Muscle of leg (tissue), 3 donors: ENCODE measurements at regions not wholly inside any gene's neighbourhood (a gene's known extent, or its start where the extent isn't known, plus 50 kb on each side); places are given as distances from the start of the nearest gene placed in this dataset.

Experiments used
- DNase-seq: peaks from one replicate; pipeline ENCODE4 v3.0.0; 2013
- H3K27ac ChIP-seq: one replicate; pipeline ENCODE4 v1.5.1; 2013; ENCODE audit warnings: mild to moderate bottlenecking, low read length, control low read depth
- H3K27me3 ChIP-seq: one replicate; pipeline ENCODE4 v1.6.1; 2013; ENCODE audit warnings: low read length; ENCODE audit not compliant: control insufficient read depth, insufficient read depth
- H3K36me3 ChIP-seq: one replicate; pipeline ENCODE4 v1.6.1; 2013; ENCODE audit warnings: low read length; ENCODE audit not compliant: control insufficient read depth, insufficient read depth
- H3K4me1 ChIP-seq: one replicate; pipeline ENCODE4 v1.6.1; 2013; ENCODE audit warnings: low read length; ENCODE audit not compliant: control insufficient read depth, insufficient read depth
- H3K4me3 ChIP-seq: one replicate; pipeline ENCODE4 v1.5.1; 2013; ENCODE audit warnings: low read length, control low read depth
- H3K9me3 ChIP-seq: replicated peaks from 2 replicates; pipeline ENCODE4 v1.6.1; 2013; ENCODE audit warnings: low read depth, low read length; ENCODE audit not compliant: control insufficient read depth
- WGBS: methylation state at CpG from one replicate; pipeline ENCODE4 v1.1.5; 2013; ENCODE audit warnings: missing lambda C conversion rate; ENCODE audit not compliant: insufficient coverage; 5-methylcytosine and 5-hydroxymethylcytosine counted together

- Histone ChIP-seq H3K9me3 (no peaks in the 10 kb centered on the region), H3K27me3 (peaks cover 9% of the 10 kb centered on the region), H3K4me1 (no peaks in the 10 kb centered on the region), H3K36me3 (no peaks in the 10 kb centered on the region), H3K4me3 (no peak overlapping the region), H3K27ac (no peak overlapping the region)
- no peak for DNase-seq
- 48% methylated on average over 6 of the region's 17 CpGs for WGBS
These were observed 122.0 kb upstream of the SOX14 start for GRCh38 chr3:137641879-137642704.

- 13% methylated on average over 7 of the region's 10 CpGs for WGBS
- Histone ChIP-seq H3K36me3 (no peaks in the 10 kb centered on the region), H3K4me1 (no peaks in the 10 kb centered on the region), H3K4me3 (no peak overlapping the region), H3K27me3 (peaks cover 9% of the 10 kb centered on the region), H3K27ac (no peak overlapping the region), H3K9me3 (no peaks in the 10 kb centered on the region)
- DNase-seq, result no peak
These were observed 121.3 kb upstream of the SOX14 start for GRCh38 chr3:137642831-137643230.

GRCh38 chr3:137647179-137647578 lies 116.9 kb upstream of the SOX14 start:
- WGBS, result 12% methylated on average over 3 of the region's 5 CpGs
- H3K27ac ChIP-seq, result no peak overlapping the region
- no peak overlapping the region for H3K4me3 ChIP-seq
- H3K4me1 ChIP-seq, result no peaks in the 10 kb centered on the region
- no peaks in the 10 kb centered on the region for H3K9me3 ChIP-seq
- peaks cover 8% of the 10 kb centered on the region for H3K27me3 ChIP-seq
- no peaks in the 10 kb centered on the region for H3K36me3 ChIP-seq
- no peak for DNase-seq

GRCh38 chr3:137669519-137670060 lies 94.5 kb upstream of the SOX14 start:
- Histone ChIP-seq H3K9me3 (peaks cover 4% of the 10 kb centered on the region), H3K4me1 (no peaks in the 10 kb centered on the region), H3K27me3 (no peaks in the 10 kb centered on the region), H3K4me3 (no peak overlapping the region), H3K27ac (no peak overlapping the region), H3K36me3 (no peaks in the 10 kb centered on the region)
- no CpG with 5 or more reads among the region's 2 CpGs for WGBS
- DNase-seq, result no peak

- Histone ChIP-seq H3K27ac (no peak overlapping the region), H3K4me3 (no peak overlapping the region), H3K4me1 (no peaks in the 10 kb centered on the region), H3K9me3 (no peaks in the 10 kb centered on the region), H3K27me3 (no peaks in the 10 kb centered on the region), H3K36me3 (no peaks in the 10 kb centered on the region)
- WGBS, result 83% methylated on average over 2 of the region's 4 CpGs
- DNase-seq, result no peak
These were observed 76.8 kb upstream of the SOX14 start for GRCh38 chr3:137687181-137687879.

GRCh38 chr3:137692803-137693431 lies 71.2 kb upstream of the SOX14 start:
- DNase-seq, result no peak
- H3K4me1 ChIP-seq, result no peaks in the 10 kb centered on the region
- H3K27me3 ChIP-seq, result no peaks in the 10 kb centered on the region
- no peaks in the 10 kb centered on the region for H3K9me3 ChIP-seq
- H3K27ac ChIP-seq, result no peak overlapping the region
- H3K4me3 ChIP-seq, result no peak overlapping the region
- no peaks in the 10 kb centered on the region for H3K36me3 ChIP-seq
- WGBS, result 35% methylated on average over 4 of the region's 6 CpGs

- DNase-seq, result no peak
- H3K9me3 ChIP-seq, result no peaks in the 10 kb centered on the region
- WGBS, result no CpG with 5 or more reads among the region's 2 CpGs
- no peak overlapping the region for H3K27ac ChIP-seq
- H3K36me3 ChIP-seq, result no peaks in the 10 kb centered on the region
- H3K27me3 ChIP-seq, result no peaks in the 10 kb centered on the region
- no peaks in the 10 kb centered on the region for H3K4me1 ChIP-seq
- H3K4me3 ChIP-seq, result no peak overlapping the region
These were observed 70.3 kb upstream of the SOX14 start for GRCh38 chr3:137693791-137694190.

GRCh38 chr3:137694836-137695235 lies 69.3 kb upstream of the SOX14 start:
- Histone ChIP-seq H3K27ac (no peak overlapping the region), H3K9me3 (no peaks in the 10 kb centered on the region), H3K36me3 (no peaks in the 10 kb centered on the region), H3K4me3 (no peak overlapping the region), H3K27me3 (no peaks in the 10 kb centered on the region), H3K4me1 (no peaks in the 10 kb centered on the region)
- 49% methylated on average over 6 of the region's 6 CpGs for WGBS
- no peak for DNase-seq

- H3K27me3 ChIP-seq, result no peaks in the 10 kb centered on the region
- H3K4me1 ChIP-seq, result no peaks in the 10 kb centered on the region
- no peaks in the 10 kb centered on the region for H3K9me3 ChIP-seq
- 62% methylated on average over 3 of the region's 6 CpGs for WGBS
- no peaks in the 10 kb centered on the region for H3K36me3 ChIP-seq
- no peak for DNase-seq
- no peak overlapping the region for H3K4me3 ChIP-seq
- H3K27ac ChIP-seq, result no peak overlapping the region
These were observed 68.8 kb upstream of the SOX14 start for GRCh38 chr3:137695351-137695750.

- H3K36me3 ChIP-seq, result no peaks in the 10 kb centered on the region
- no peaks in the 10 kb centered on the region for H3K9me3 ChIP-seq
- no peak for DNase-seq
- WGBS, result no CpG with 5 or more reads among the region's 3 CpGs
- no peaks in the 10 kb centered on the region for H3K27me3 ChIP-seq
- H3K4me3 ChIP-seq, result no peak overlapping the region
- H3K4me1 ChIP-seq, result no peaks in the 10 kb centered on the region
- H3K27ac ChIP-seq, result no peak overlapping the region
These were observed 55.0 kb upstream of the SOX14 start for GRCh38 chr3:137709011-137709601.
